ENCODE measurements at regions not wholly inside any gene's neighbourhood (a gene's known extent, or its start where the extent isn't known, plus 50 kb on each side); places are given as distances from the start of the nearest gene placed in this dataset.

DNA sequence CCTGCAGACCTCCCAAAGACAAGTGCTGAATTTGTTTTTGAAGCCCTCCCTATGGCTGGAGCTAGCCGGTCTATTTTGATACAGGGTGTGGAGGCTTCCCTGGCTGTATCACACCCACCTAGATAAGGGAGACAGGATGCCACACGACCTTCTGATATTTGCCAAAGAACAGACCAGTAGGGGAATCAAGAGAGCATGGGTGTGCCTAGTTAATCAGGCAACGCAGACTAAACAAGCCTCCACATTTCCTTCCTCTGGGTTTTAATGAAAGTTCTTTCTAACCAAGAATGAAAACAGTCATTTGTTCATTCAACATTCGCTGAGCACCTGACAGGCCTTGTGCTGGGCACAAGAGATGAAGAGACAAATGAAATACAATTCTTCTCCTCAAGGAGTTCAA is 446.8 kb downstream of the PLPP3 start:
- DNase-seq (ENCODE audit: extremely low spot score), result no peak
- 58% methylated on average over 4 of the region's 4 CpGs for WGBS
- no peak for TF ChIP-seq EP300 (IDR thresholded peaks at IDR 0.05)
- no peak for TF ChIP-seq POLR2AphosphoS5 (IDR thresholded peaks at IDR 0.05)
- no peak for TF ChIP-seq POLR2A (IDR thresholded peaks at IDR 0.05; ENCODE audit: low read depth)
- TF ChIP-seq, protein P1, sequence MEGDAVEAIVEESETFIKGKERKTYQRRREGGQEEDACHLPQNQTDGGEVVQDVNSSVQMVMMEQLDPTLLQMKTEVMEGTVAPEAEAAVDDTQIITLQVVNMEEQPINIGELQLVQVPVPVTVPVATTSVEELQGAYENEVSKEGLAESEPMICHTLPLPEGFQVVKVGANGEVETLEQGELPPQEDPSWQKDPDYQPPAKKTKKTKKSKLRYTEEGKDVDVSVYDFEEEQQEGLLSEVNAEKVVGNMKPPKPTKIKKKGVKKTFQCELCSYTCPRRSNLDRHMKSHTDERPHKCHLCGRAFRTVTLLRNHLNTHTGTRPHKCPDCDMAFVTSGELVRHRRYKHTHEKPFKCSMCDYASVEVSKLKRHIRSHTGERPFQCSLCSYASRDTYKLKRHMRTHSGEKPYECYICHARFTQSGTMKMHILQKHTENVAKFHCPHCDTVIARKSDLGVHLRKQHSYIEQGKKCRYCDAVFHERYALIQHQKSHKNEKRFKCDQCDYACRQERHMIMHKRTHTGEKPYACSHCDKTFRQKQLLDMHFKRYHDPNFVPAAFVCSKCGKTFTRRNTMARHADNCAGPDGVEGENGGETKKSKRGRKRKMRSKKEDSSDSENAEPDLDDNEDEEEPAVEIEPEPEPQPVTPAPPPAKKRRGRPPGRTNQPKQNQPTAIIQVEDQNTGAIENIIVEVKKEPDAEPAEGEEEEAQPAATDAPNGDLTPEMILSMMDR (IDR thresholded peaks at IDR 0.05), result no peak
- Histone ChIP-seq H3K36me3 (no peaks in the 10 kb centered on the region), H3K27me3 (no peaks in the 10 kb centered on the region), H3K9me3 (no peaks in the 10 kb centered on the region), H3K27ac (replicated peaks in 1 of 4) (no peak overlapping the region), H3K4me3 (no peak overlapping the region), H3K4me1 (peaks cover 0 to 14% (median 8%) of the 10 kb centered on the region in 4 donors)
- intact Hi-C loops (cut with DNase I), result no loop called here

DNA sequence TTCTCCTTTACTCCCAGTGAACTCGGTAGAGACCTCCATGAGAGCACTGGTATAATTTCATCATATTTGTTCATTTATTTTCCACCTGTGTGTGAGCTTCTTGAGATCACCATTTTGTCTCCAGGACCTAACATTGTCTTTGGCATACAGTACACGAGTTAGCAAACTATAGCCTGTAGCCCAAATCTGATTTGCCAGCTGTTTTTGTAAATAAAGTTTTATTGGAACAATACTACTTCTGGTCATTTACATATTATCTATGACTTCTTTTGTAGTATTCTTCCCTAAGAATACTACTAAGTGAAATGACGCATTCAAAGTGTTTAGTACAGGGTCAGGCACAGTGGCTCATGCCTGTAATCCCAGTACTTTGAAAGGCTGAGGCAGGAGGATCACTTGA is 449.5 kb downstream of the PLPP3 start:
- Histone ChIP-seq H3K4me1 (peaks cover 0 to 10% (median 3%) of the 10 kb centered on the region in 4 donors), H3K4me3 (no peak overlapping the region), H3K27ac (replicated peaks in 1 of 4) (no peak overlapping the region), H3K9me3 (no peaks in the 10 kb centered on the region), H3K36me3 (no peaks in the 10 kb centered on the region), H3K27me3 (no peaks in the 10 kb centered on the region)
- intact Hi-C loops (cut with DNase I), result no loop called here
- no peak for DNase-seq (ENCODE audit: extremely low spot score)
- TF ChIP-seq POLR2A (IDR thresholded peaks at IDR 0.05; ENCODE audit: low read depth) (no peak), EP300 (IDR thresholded peaks at IDR 0.05) (no peak), POLR2AphosphoS5 (IDR thresholded peaks at IDR 0.05) (no peak)
- TF ChIP-seq, protein P1 (IDR thresholded peaks at IDR 0.05), result no peak
- 93% methylated on average over 3 of the region's 3 CpGs for whole genome bisulfite sequencing

DNA sequence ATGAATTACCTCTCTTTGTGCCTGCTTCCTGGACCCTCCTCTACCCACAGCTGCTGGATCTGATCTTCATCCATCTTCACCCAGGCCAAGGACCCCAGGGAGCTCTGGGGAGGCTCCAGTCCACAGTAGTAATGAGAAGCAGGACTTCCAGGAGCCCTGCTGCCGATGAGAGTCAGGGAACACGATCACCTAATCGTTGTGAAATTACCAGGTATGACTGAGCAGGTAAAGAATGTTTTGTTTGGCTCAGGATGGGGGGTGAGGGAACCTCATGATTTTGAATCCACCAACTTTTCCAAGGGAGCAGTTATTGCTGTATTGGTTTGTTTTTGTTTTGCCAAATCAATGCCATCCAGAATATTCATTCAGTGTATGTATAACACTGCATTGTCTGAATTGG is 454.0 kb downstream of the PLPP3 start:
- Histone ChIP-seq H3K4me3 (no peak overlapping the region), H3K4me1 (no peaks in the 10 kb centered on the region), H3K27me3 (no peaks in the 10 kb centered on the region), H3K9me3 (peaks cover 0 to 6% (median 0%) of the 10 kb centered on the region in 4 donors), H3K27ac (replicated peaks in 1 of 4) (no peak overlapping the region), H3K36me3 (no peaks in the 10 kb centered on the region)
- WGBS, result 90% methylated on average over 3 of the region's 3 CpGs
- intact Hi-C loops (cut with DNase I), result no loop called here
- TF ChIP-seq POLR2AphosphoS5 (IDR thresholded peaks at IDR 0.05) (no peak), POLR2A (IDR thresholded peaks at IDR 0.05; ENCODE audit: low read depth) (no peak), EP300 (IDR thresholded peaks at IDR 0.05) (no peak)
- TF ChIP-seq, protein P1 (IDR thresholded peaks at IDR 0.05), result no peak
- no peak for DNase-seq (ENCODE audit: extremely low spot score)

DNA sequence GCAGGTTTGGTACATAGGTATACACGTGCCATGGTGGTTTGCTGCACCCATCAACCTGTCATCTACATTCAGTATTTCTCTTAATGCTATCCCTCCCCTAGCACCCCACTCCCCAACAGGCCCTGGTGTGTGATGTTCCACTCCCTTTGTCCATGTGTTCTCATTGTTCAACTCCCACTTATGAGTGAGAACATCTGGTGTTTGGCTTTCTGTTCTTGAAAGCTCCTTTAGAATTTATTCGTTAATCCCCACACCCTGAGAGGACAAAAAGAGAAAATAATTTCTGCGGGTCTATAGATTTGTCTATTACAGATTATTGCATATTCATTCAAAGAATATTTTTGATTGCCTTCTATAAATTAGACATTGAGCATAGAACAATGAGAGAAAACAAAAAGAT is 455.5 kb downstream of the PLPP3 start:
- WGBS, result 86% methylated on average over 3 of the region's 3 CpGs
- no peak overlapping the region for H3K4me3 ChIP-seq
- no peak for DNase-seq (ENCODE audit: extremely low spot score)

More for the DNA sequence above, 455.5 kb downstream of the PLPP3 start:
- Histone ChIP-seq H3K36me3 (no peaks in the 10 kb centered on the region), H3K9me3 (peaks cover 0 to 6% (median 0%) of the 10 kb centered on the region in 4 donors), H3K4me1 (no peaks in the 10 kb centered on the region), H3K27me3 (no peaks in the 10 kb centered on the region), H3K27ac (replicated peaks in 1 of 4) (no peak overlapping the region)
- intact Hi-C loops (cut with DNase I), result no loop called here
- no peak for TF ChIP-seq POLR2AphosphoS5 (IDR thresholded peaks at IDR 0.05)
- no peak for TF ChIP-seq POLR2A (IDR thresholded peaks at IDR 0.05; ENCODE audit: low read depth)
- no peak for TF ChIP-seq EP300 (IDR thresholded peaks at IDR 0.05)
- TF ChIP-seq, protein P1 (IDR thresholded peaks at IDR 0.05), result no peak
